22Rv1 (cell line): ENCODE measurements at regions not wholly inside any gene's neighbourhood (a gene's known extent, or its start where the extent isn't known, plus 50 kb on each side); places are given as distances from the start of the nearest gene placed in this dataset.

Source experiments
- CTCF ChIP-seq: fragments of 450-650 bp; IDR thresholded peaks from 2 replicates; pipeline ENCODE4 v1.5.1; 2017; ENCODE audit warnings: mild to moderate bottlenecking
- ZFX ChIP-seq: fragments of 450-650 bp; IDR thresholded peaks from 2 replicates; pipeline ENCODE4 v1.6.1; 2017; ENCODE audit warnings: antibody characterized with exemption, borderline replicate concordance

- TF ChIP-seq CTCF (no peak), ZFX (no peak)
Observed at GRCh38 chr15:98315971-98316370, 332.4 kb upstream of the IGF1R start.
